Activated B cell treated with CpG ODN at 0.5 μM for 24 hours (primary cell): ENCODE measurements at regions not wholly inside any gene's neighbourhood (a gene's known extent, or its start where the extent isn't known, plus 50 kb on each side); places are given as distances from the start of the nearest gene placed in this dataset.
"Not testable (repeated sequence)": the region's sequence is repeated elsewhere in the genome, so short reads cannot be mapped to it uniquely, and the experiment has no call there.

Source experiments
- ATAC-seq: fragments of 200-7000 bp; cut with Tn5 transposase; one replicate; pipeline ENCODE4 v1.10.0; 2021; ENCODE audit warnings: low read depth, mild to moderate bottlenecking, moderate library complexity
- CTCF ChIA-PET: fragments of 350-600 bp; sonication (Branson Sonifier 250); formaldehyde crosslinking; loops from one replicate; lab custom pipeline; 2021; ENCODE audit warnings: antibody characterized with exemption; lab: Charles Lee
- POLR2A ChIA-PET: fragments of 350-600 bp; sonication (Branson Sonifier 250); formaldehyde crosslinking; loops from one replicate; lab custom pipeline; 2021; ENCODE audit warnings: antibody characterized with exemption; lab: Charles Lee
- DNase-seq: peaks from one replicate; pipeline ENCODE4 v3.0.0; 2022
- H3K27ac Mint-ChIP-seq: one replicate; pipeline ENCODE4 v1.8.0; 2020; ENCODE audit warnings: mixed read lengths
- H3K27me3 Mint-ChIP-seq: one replicate; pipeline ENCODE4 v1.8.0; 2021; ENCODE audit warnings: mixed read lengths
- H3K36me3 Mint-ChIP-seq: one replicate; pipeline ENCODE4 v1.8.0; 2021; ENCODE audit warnings: low read depth, mixed read lengths
- H3K4me1 Mint-ChIP-seq: one replicate; pipeline ENCODE4 v1.8.0; 2021; ENCODE audit warnings: mixed read lengths
- H3K4me3 Mint-ChIP-seq: one replicate; pipeline ENCODE4 v1.8.0; 2020; ENCODE audit warnings: mild to moderate bottlenecking, mixed read lengths
- H3K9me3 Mint-ChIP-seq: one replicate; pipeline ENCODE4 v1.8.0; 2020; ENCODE audit warnings: mixed read lengths
- intact Hi-C: fragments of 100-400 bp; cut with micrococcal nuclease; formaldehyde crosslinking; loops from one replicate; pipeline ENCODE4 v1.15.1; 2024
- TF ChIP-seq, protein P1 (sequence below): fragments of 200-600 bp; IDR thresholded peaks from one replicate; pipeline ENCODE4 v1.8.0; 2022; ENCODE audit warnings: antibody characterized with exemption, mild to moderate bottlenecking

- ChIA-PET CTCF (no interaction called here), POLR2A (no interaction called here)
- DNase-seq: no peak
- peaks cover 6% of the 10 kb centered on the region for H3K27me3 Mint-ChIP-seq
- H3K9me3 Mint-ChIP-seq: no peaks in the 10 kb centered on the region
- H3K4me3 Mint-ChIP-seq: no peak overlapping the region
- no peak for ATAC-seq
- intact Hi-C loops: no loop called here
- TF ChIP-seq, protein P1, sequence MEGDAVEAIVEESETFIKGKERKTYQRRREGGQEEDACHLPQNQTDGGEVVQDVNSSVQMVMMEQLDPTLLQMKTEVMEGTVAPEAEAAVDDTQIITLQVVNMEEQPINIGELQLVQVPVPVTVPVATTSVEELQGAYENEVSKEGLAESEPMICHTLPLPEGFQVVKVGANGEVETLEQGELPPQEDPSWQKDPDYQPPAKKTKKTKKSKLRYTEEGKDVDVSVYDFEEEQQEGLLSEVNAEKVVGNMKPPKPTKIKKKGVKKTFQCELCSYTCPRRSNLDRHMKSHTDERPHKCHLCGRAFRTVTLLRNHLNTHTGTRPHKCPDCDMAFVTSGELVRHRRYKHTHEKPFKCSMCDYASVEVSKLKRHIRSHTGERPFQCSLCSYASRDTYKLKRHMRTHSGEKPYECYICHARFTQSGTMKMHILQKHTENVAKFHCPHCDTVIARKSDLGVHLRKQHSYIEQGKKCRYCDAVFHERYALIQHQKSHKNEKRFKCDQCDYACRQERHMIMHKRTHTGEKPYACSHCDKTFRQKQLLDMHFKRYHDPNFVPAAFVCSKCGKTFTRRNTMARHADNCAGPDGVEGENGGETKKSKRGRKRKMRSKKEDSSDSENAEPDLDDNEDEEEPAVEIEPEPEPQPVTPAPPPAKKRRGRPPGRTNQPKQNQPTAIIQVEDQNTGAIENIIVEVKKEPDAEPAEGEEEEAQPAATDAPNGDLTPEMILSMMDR: no peak
- no peaks in the 10 kb centered on the region for H3K4me1 Mint-ChIP-seq
- H3K36me3 Mint-ChIP-seq: no peaks in the 10 kb centered on the region
- no peak overlapping the region for H3K27ac Mint-ChIP-seq
These were observed 139.7 kb downstream of the EMP1 start for GRCh38 chr12:13336216-13336615.

- CTCF ChIA-PET: no interaction called here
- ATAC-seq (no peak), DNase-seq (no peak)
- H3K4me1 Mint-ChIP-seq: no peaks in the 10 kb centered on the region
- no peaks in the 10 kb centered on the region for H3K9me3 Mint-ChIP-seq
- POLR2A ChIA-PET: no interaction called here
- H3K4me3 Mint-ChIP-seq: no peak overlapping the region
- H3K27me3 Mint-ChIP-seq: peaks cover 17% of the 10 kb centered on the region
- TF ChIP-seq, protein P1: no peak
- intact Hi-C loops: no loop called here
- no peak overlapping the region for H3K27ac Mint-ChIP-seq
- H3K36me3 Mint-ChIP-seq: no peaks in the 10 kb centered on the region
These were observed 132.0 kb downstream of the EMP1 start for GRCh38 chr12:13328535-13328934.

DNA sequence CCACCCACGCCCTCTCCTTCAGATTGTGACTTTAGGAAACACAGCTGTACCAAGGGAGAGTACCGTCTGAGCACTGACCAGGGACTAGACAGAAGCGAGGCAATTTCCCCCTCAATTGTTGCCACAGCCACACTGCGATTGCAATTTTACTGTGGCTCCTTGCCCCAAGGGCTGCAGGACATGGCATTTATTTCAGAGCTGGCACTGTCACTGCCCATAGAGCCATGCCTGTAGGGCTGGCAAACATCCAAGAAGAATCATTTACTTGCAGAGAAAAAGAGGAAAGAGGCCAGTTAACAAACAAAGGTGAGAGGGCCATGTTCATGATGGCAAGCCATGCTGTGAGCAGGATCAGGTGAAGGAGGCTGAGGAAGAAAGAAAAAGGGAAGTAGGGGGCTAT, 129.6 kb downstream of the EMP1 start:
- CTCF ChIA-PET: no interaction called here
- TF ChIP-seq, protein P1: no peak
- Mint-ChIP-seq H3K27ac (no peak overlapping the region), H3K4me3 (no peak overlapping the region), H3K27me3 (peaks cover 15% of the 10 kb centered on the region), H3K9me3 (no peaks in the 10 kb centered on the region), H3K4me1 (no peaks in the 10 kb centered on the region), H3K36me3 (no peaks in the 10 kb centered on the region)
- intact Hi-C loops: no loop called here
- ATAC-seq: no peak
- no peak for DNase-seq
- POLR2A ChIA-PET: no interaction called here

- POLR2A ChIA-PET, CTCF ChIA-PET, H3K36me3 Mint-ChIP-seq, H3K27ac Mint-ChIP-seq, H3K9me3 Mint-ChIP-seq, DNase-seq, intact Hi-C loops, ATAC-seq, H3K4me3 Mint-ChIP-seq, H3K4me1 Mint-ChIP-seq: not testable (repeated sequence)
- peaks cover 13% of the 10 kb centered on the region for H3K27me3 Mint-ChIP-seq
These were observed 128.5 kb downstream of the EMP1 start for GRCh38 chr12:13325037-13325436.

DNA sequence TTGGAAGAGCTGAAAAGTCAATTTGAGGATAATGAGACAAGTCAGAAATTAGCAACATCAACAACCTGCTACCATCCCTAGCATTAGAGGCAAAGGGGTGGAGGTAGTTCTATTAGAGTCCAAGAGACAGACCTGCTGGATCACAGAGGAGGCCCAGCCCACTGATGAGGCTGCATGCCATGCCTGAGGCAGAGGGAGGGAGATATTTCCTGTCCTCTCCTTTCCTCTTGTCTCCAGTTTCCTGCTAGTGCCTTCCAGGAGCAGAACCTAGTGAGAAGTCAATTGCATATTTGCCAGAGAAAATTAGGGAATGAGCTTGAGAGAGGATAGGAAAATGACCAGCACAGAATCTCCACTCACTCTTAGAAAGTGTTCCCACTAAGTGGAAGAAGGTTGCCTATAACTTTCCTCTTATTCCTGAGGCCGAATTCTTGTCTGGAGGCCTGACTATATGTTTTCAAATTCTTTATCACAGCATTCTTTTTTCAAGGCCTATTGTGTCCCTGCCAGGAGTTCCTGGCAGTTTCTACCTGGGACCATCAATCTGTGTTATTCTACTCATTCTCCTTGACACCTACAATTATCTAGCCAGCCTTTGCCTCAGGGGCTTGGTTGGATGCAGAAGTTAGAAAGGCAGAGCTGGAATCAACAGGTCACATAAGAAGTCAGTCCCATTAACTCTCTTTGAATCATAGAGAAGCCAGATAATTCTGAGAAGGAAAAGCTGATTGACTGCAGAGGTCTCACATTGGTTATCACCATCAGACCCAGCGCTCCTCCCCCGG, 121.9 kb downstream of the EMP1 start:
- intact Hi-C loops: no loop called here
- Mint-ChIP-seq H3K36me3 (no peaks in the 10 kb centered on the region), H3K4me1 (no peaks in the 10 kb centered on the region), H3K4me3 (no peak overlapping the region), H3K27me3 (peaks cover 13% of the 10 kb centered on the region), H3K9me3 (peaks cover 7% of the 10 kb centered on the region), H3K27ac (no peak overlapping the region)
- CTCF ChIA-PET: no interaction called here
- POLR2A ChIA-PET: interaction anchor here (0.5 kb wide), 1 partner anchor 866 kb away, joined by 3 read pairs; no protein-coding TSS in a partner anchor
- no peak for DNase-seq
- TF ChIP-seq, protein P1: no peak
- ATAC-seq: no peak
